Fibroblast of lung (primary cell): ENCODE measurements at regions not wholly inside any gene's neighbourhood (a gene's known extent, or its start where the extent isn't known, plus 50 kb on each side); places are given as distances from the start of the nearest gene placed in this dataset.

Source experiments
- EZH2 ChIP-seq: IDR thresholded peaks from 2 replicates; pipeline ENCODE4 v1.5.1; 2012; ENCODE audit warnings: low read length, control low read depth, mild to moderate bottlenecking; ENCODE audit errors: missing control alignments
- TF ChIP-seq, protein P1 (sequence below), 2 donors: IDR thresholded peaks in 1 of 2; conservative IDR thresholded peaks in 1 of 2; 1 replicate in 1 of 2; 2 replicates in 1 of 2; pipeline ENCODE4 v1.5.1; 2011 to 2012; ENCODE audit warnings: low read length in 2 of 2, control low read depth in 1 of 2, inconsistent platforms in 1 of 2, low read depth in 1 of 2, mild to moderate bottlenecking in 1 of 2

DNA sequence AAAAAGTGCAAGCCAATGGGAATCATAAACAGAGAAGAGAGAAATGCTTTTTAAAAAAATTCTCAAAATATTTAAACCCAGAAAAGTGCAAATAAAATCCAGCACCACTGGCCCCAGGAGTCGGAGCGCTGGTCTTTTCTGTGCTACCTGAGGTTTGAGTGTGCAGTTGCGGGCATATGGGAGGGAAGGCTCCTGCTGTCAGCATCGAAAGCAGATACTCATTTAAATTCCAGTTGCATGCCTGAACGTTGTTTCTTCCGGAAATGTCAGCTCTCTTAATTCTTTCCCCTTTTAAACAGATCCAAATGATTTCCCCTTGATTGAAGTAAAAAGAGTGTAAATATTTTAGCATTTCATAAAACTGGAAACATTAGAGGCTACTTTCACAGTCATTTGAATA lies 240.5 kb upstream of the GPR26 start:
- TF ChIP-seq EZH2, result no peak
- TF ChIP-seq, protein P1, sequence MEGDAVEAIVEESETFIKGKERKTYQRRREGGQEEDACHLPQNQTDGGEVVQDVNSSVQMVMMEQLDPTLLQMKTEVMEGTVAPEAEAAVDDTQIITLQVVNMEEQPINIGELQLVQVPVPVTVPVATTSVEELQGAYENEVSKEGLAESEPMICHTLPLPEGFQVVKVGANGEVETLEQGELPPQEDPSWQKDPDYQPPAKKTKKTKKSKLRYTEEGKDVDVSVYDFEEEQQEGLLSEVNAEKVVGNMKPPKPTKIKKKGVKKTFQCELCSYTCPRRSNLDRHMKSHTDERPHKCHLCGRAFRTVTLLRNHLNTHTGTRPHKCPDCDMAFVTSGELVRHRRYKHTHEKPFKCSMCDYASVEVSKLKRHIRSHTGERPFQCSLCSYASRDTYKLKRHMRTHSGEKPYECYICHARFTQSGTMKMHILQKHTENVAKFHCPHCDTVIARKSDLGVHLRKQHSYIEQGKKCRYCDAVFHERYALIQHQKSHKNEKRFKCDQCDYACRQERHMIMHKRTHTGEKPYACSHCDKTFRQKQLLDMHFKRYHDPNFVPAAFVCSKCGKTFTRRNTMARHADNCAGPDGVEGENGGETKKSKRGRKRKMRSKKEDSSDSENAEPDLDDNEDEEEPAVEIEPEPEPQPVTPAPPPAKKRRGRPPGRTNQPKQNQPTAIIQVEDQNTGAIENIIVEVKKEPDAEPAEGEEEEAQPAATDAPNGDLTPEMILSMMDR (conservative IDR thresholded peaks at IDR 0.05 in 1 of 2, IDR thresholded peaks at IDR 0.05 in 1 of 2; ENCODE audit: low read depth in 1 of 2, low read length in 2 of 2), result no peak
